AG04450 (cell line): ENCODE measurements at regions not wholly inside any gene's neighbourhood (a gene's known extent, or its start where the extent isn't known, plus 50 kb on each side); places are given as distances from the start of the nearest gene placed in this dataset.

Experiments used
- CTCF ChIA-PET: fragments of 300-600, 350-600 bp; formaldehyde crosslinking; extraction: SDS; loops from one replicate; lab custom pipeline; 2022; ENCODE audit warnings: antibody characterized with exemption, inconsistent platforms; lab: Charles Lee
- POLR2A ChIA-PET: fragments of 350-600 bp; formaldehyde crosslinking; extraction: SDS; loops from one replicate; lab custom pipeline; 2021; ENCODE audit warnings: antibody characterized with exemption, inconsistent platforms; lab: Yijun Ruan, JAX
- DNase-seq: peaks from one replicate; pipeline ENCODE4 v3.0.0-alpha.2; 2011; ENCODE audit warnings: low read depth, low spot score
- H3K27ac ChIP-seq: one replicate; pipeline ENCODE4 v1.5.1; 2012; ENCODE audit warnings: low read depth, low read length, control low read depth
- H3K27me3 ChIP-seq: one replicate; pipeline ENCODE4 v1.6.0; 2012; ENCODE audit warnings: low read length; ENCODE audit not compliant: control insufficient read depth, insufficient read depth
- H3K4me3 ChIP-seq: 2 replicates; pipeline ENCODE4 v1.5.1; 2011; ENCODE audit warnings: mild to moderate bottlenecking, low read depth, low read length, control low read depth
- H3K9me3 ChIP-seq: 2 replicates; pipeline ENCODE4 v1.5.1; 2012; ENCODE audit warnings: low read length; ENCODE audit not compliant: control insufficient read depth, insufficient read depth
- CTCF ChIP-seq: IDR thresholded peaks from 2 replicates; pipeline ENCODE4 v1.5.1; 2011; ENCODE audit warnings: low read depth, low read length, control low read depth, inconsistent platforms

DNA sequence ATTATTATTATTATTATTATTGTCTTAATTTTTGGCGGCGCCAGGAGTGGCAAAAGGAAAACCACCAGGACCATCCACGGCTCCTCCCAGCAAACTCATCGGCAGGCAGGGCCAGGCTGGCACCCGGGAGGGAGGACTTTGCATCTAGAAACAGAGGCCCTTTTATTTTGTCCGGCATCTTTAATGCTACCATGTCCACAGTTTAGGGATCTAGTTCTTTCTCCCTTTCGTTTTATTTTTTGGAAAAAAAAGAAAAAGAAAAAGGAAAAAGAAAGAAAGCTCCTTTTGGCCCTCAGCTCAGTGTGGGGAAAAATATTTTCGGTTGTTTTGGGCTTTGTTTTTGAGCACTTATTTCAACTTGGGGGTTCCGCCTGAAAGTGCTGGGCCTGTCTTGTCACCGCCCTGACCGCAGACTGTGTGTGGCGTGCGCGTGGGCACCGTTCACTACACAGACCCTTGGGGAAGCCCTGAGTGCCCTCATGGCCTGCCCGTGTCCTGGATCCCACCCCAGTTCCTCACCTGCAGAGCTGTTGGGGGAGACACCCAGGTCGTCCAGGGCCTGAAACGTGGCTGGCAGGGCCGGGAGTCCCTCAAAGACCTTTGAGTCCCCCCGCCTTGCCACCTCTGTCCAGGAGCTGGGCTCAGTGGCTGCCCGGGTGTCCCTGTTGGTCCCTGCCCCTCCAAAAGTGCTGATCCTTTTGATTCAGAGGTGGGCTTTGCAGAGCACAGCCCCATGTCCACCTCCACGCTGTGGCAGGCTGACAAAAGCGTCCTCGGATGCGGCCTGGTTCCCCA, 69.1 kb upstream of the PPARA start:
- TF ChIP-seq CTCF = no peak
- ChIA-PET POLR2A (interaction anchor here (1.0 to 1.1 kb wide), 2 partner anchors 7 to 74 kb away, joined by 3 to 4 read pairs; no protein-coding TSS in a partner anchor), CTCF (interaction anchor here (1.0 to 2.5 kb wide), 3 partner anchors 68 to 87 kb away, joined by 3 to 14 read pairs (median 3); no protein-coding TSS in a partner anchor)
- H3K9me3 ChIP-seq = peaks cover 7% of the 10 kb centered on the region; the same call in 1 of the 2 replicates
- H3K27ac ChIP-seq = peak overlapping the region; percentile 47
- peak overlapping the region; percentile 56 for H3K4me3 ChIP-seq
- no peaks in the 10 kb centered on the region for H3K27me3 ChIP-seq
- DNase-seq = no peak

DNA sequence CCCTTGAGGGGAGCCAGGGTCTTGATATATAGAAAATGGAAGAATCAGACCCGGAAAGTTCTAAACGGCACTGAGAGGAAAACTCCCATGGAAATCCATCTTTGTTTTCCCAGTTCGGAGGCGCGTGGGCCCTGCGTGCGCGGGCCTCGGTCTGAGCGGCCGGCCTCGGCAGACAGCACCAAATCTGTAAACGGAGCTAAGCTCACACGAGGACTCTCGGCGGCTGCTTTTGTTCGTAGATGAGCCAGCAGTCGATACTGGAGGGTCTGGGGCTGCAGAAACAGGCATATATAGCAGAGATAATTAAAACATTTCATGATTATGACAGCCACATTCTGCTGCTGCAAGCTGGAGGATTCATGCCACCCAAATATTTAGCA, 68.5 kb upstream of the PPARA start:
- Histone ChIP-seq H3K4me3 (peak overlapping the region; percentile 56), H3K27ac (peak overlapping the region; percentile 47)

GRCh38 chr22:46082633-46083032, 67.7 kb upstream of the PPARA start:
- no peak for DNase-seq
- no peaks in the 10 kb centered on the region for H3K27me3 ChIP-seq
- no peak overlapping the region for H3K4me3 ChIP-seq
- H3K9me3 ChIP-seq = peaks cover 8% of the 10 kb centered on the region; the same call in 1 of the 2 replicates
- POLR2A ChIA-PET = no interaction called here
- CTCF ChIA-PET = interaction anchor here (0.7 kb wide), 1 partner anchor 88 kb away, joined by 4 read pairs; no protein-coding TSS in a partner anchor
- H3K27ac ChIP-seq = no peak overlapping the region
- TF ChIP-seq CTCF = no peak

More for the DNA sequence above, 68.5 kb upstream of the PPARA start:
- TF ChIP-seq CTCF = no peak
- ChIA-PET POLR2A (interaction anchor here (1.0 kb wide), 1 partner anchor 8 kb away, joined by 4 read pairs; no protein-coding TSS in a partner anchor), CTCF (interaction anchor here (0.7 to 2.5 kb wide), 2 partner anchors 75 to 87 kb away, joined by 4 to 14 read pairs; no protein-coding TSS in a partner anchor)
- no peaks in the 10 kb centered on the region for H3K27me3 ChIP-seq
- peaks cover 8% of the 10 kb centered on the region; the same call in 1 of the 2 replicates for H3K9me3 ChIP-seq
- DNase-seq = no peak

DNA sequence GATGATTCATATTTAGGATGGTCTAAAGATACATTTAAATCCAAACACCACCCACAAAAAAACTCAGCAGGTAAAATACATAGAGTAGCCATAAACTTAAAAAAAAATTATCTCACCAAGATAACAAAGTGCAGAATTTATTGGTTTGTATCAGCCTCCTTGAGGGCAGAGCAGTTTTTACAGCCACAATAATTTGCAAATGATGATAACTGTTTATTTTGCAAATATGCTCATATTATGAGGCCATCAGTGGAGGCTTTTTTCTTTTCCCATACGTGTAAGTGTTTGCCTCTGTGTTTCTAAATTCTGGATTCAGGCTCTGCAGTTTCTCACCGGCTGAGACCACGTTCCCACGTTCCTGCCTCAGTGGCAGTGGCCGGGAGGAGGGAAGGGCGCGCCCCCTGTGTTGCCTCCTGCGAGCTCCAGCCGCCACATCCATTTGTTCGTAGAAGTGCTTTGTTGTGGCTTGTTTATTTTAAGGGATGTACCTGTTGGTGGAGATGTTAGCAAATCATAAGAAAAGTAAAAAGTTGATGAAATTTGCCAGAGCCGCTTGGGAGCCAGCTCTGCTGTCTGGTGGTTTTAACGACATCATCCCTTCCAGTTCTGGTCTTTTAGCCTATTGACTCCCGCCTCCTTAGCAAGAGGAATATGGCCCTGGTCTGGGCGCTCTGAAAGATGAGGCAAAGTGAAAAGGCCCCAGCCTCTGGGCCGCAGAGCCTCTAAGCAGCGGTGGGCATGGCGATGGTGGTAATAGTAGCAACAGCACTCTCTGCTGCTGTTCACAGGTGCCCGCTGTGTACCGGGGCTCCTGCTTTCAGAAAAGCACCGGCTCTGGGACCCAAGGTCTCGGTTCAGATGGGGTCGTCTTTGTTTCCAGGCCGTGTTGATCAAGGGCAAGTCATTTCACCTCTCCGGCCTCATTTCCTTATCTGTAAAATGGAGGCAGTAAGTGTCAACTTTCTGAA, 66.7 kb upstream of the PPARA start:
- no peak for DNase-seq
- Histone ChIP-seq H3K27me3 (no peaks in the 10 kb centered on the region), H3K9me3 (peaks cover 8% of the 10 kb centered on the region; the same call in 1 of the 2 replicates), H3K4me3 (no peak overlapping the region), H3K27ac (no peak overlapping the region)
- ChIA-PET CTCF (no interaction called here), POLR2A (no interaction called here)
- TF ChIP-seq CTCF = no peak
